ENCODE measurements at regions not wholly inside any gene's neighbourhood (a gene's known extent, or its start where the extent isn't known, plus 50 kb on each side); places are given as distances from the start of the nearest gene placed in this dataset.

DNA sequence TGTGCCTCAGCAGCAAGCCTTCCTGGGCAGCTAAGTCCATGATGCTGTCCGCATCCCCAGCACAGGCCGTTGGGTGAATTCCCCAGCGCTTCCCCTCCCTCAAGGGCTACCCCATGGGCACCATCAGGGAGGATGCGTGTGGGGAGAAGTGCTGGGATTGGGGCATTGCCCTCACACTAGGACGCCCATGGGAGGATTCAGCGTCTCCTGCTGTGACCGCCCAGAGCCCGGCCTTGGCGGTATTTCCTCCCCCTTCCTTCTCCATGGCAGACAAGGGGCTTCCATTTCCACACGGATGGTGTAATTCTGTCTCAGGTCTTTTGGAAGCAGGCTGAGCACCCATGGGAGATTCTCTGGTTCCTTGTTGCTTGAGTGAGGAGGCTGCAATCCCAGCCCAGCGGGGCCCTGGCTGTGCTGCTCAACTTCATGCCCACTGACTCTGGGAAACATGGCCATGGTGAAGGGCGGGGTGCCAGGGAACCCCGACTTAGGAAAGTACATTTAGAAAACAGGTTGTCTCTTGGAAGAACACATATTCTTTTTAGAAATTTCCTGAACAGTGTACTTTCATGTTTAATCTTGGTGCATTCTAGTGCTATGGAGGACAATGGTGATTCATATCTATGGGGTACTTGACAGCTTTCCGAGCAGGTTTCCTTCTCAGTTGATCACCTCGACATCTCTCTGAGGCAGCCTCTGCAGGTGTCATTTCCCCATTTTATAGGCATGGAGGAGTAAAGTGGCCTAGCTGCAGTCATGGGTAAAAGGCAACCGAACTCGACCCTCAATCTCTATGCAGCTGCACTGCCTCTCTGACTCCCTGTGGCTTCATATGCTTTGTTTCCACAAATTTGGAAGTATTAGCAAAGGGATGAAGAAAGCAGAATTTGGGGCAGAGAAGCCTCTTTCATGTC is 178.2 kb upstream of the CST7 start:
- no peak for ATAC-seq
- DNase-seq, result no peak
- no peak overlapping the region for H3K4me3 ChIP-seq
- no peaks in the 10 kb centered on the region for H3K4me1 ChIP-seq (ENCODE audit: low read depth)
- no peaks in the 10 kb centered on the region for H3K9me3 ChIP-seq
- intact Hi-C loops (cut with DNase I, micrococcal nuclease), result no loop called here
- TF ChIP-seq, protein P1, sequence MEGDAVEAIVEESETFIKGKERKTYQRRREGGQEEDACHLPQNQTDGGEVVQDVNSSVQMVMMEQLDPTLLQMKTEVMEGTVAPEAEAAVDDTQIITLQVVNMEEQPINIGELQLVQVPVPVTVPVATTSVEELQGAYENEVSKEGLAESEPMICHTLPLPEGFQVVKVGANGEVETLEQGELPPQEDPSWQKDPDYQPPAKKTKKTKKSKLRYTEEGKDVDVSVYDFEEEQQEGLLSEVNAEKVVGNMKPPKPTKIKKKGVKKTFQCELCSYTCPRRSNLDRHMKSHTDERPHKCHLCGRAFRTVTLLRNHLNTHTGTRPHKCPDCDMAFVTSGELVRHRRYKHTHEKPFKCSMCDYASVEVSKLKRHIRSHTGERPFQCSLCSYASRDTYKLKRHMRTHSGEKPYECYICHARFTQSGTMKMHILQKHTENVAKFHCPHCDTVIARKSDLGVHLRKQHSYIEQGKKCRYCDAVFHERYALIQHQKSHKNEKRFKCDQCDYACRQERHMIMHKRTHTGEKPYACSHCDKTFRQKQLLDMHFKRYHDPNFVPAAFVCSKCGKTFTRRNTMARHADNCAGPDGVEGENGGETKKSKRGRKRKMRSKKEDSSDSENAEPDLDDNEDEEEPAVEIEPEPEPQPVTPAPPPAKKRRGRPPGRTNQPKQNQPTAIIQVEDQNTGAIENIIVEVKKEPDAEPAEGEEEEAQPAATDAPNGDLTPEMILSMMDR (IDR thresholded peaks at IDR 0.05), result no peak
- H3K36me3 ChIP-seq (ENCODE audit: low read depth), result no peaks in the 10 kb centered on the region

DNA sequence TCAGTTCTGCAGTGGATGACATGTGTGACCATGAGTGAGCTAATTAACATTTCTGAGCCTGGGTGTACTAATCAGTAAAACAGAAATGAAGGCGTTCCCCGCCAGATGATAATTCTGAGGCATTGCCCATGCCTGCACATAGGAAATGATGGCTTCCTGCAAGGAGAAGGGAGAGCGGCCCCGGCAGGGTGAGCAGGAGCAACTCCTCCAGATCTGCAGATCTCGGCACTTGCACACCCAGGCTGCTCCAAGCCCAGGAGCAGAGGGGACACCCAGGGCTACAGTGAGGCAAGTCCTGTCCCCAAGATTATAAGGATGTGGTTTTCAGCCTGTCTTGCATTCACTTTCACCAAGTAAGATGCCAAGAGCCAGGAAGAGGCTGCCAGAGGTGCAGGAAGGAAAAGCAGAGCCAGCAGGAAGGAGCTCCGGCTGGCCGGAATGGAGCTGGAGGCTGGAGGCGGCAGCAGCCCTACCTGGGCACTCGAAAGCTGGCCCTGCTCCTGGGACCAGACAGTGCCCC is 177.5 kb upstream of the CST7 start:
- TF ChIP-seq, protein P1 (IDR thresholded peaks at IDR 0.05), result no peak
- DNase-seq, result no peak
- Histone ChIP-seq H3K4me3 (no peak overlapping the region), H3K36me3 (ENCODE audit: low read depth) (no peaks in the 10 kb centered on the region), H3K4me1 (ENCODE audit: low read depth) (no peaks in the 10 kb centered on the region), H3K9me3 (no peaks in the 10 kb centered on the region)
- ATAC-seq, result no peak
- intact Hi-C loops (cut with DNase I, micrococcal nuclease), result no loop called here

DNA sequence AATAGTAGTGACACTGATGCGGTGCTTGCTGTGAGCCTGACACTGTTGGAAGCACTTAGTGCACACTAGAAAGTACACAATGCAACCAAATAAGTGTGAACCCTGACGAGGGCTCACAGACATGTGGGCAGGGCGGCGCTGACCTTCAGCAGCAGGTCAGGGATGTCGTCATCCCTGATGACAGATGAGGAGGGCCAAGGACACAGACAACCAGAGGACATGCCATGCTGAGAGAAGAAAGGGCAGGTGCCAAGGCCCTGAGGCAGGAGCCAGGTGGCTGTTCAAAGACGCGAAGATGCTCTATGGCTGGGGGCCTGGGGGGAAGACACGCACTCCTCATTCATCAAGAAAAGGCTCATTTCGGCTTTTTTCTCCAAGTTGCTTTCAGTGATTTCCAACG is 176.4 kb upstream of the CST7 start:
- H3K4me1 ChIP-seq (ENCODE audit: low read depth), result no peaks in the 10 kb centered on the region
- intact Hi-C loops (cut with DNase I, micrococcal nuclease), result no loop called here
- H3K36me3 ChIP-seq (ENCODE audit: low read depth), result no peaks in the 10 kb centered on the region
- no peak overlapping the region for H3K4me3 ChIP-seq
- no peaks in the 10 kb centered on the region for H3K9me3 ChIP-seq
- TF ChIP-seq, protein P1 (IDR thresholded peaks at IDR 0.05), result no peak
- DNase-seq (no peak), ATAC-seq (no peak)

DNA sequence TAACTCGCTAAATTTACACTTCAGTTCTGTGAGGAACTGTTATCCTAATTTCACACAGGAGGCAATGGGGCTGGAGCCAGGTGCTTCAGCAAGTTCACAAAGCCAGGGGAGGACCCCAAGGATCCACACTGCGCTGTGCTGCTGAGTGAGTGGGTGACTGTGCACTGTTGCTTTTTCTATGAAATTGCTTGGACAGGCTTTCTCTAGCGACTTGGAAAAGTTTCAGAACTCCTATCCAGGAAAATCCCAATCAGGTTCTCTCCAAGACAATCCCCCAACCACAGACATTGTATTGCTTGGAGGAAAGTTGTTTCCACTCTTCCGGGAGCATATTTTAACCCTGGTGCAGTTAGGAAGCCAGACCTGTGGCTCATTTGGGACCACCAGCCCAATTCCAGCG is 175.9 kb upstream of the CST7 start:
- TF ChIP-seq, protein P1 (IDR thresholded peaks at IDR 0.05), result no peak
- DNase-seq, result no peak
- no peak for ATAC-seq
- Histone ChIP-seq H3K9me3 (no peaks in the 10 kb centered on the region), H3K36me3 (ENCODE audit: low read depth) (no peaks in the 10 kb centered on the region), H3K4me1 (ENCODE audit: low read depth) (no peaks in the 10 kb centered on the region), H3K4me3 (no peak overlapping the region)
- intact Hi-C loops (cut with DNase I, micrococcal nuclease), result no loop called here

DNA sequence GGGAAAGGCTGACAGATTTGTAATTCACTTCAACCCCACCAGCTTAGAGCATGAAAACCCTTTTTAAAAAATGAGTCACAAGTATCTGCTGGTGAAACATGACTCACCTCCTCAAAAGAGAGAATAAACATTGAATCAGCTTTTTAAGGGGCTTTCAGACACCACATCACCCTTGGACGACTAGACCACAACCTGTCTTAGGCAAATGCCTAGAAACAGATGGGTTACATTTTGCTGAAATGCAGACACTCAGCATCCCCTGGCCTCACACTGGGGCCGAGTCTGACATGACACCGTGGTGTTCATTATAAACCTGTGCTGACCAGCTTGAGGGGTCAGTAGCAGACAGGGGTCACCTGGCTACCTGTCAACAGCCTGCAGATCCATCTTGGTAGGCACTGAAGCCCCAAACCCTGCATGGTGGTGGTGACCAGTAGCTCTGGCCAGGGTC is 175.3 kb upstream of the CST7 start:
- no peaks in the 10 kb centered on the region for H3K36me3 ChIP-seq (ENCODE audit: low read depth)
- ATAC-seq, result no peak
- H3K4me3 ChIP-seq, result no peak overlapping the region
- intact Hi-C loops (cut with DNase I, micrococcal nuclease), result no loop called here
- no peaks in the 10 kb centered on the region for H3K4me1 ChIP-seq (ENCODE audit: low read depth)
- no peaks in the 10 kb centered on the region for H3K9me3 ChIP-seq
- DNase-seq, result no peak
- TF ChIP-seq, protein P1 (IDR thresholded peaks at IDR 0.05), result no peak

Measured in mucosa of descending colon (tissue), 3 donors.